Activated CD8-positive, alpha-beta memory T cell treated with anti-CD3 and anti-CD28 coated beads for 4 hours (primary cell): ENCODE measurements at regions not wholly inside any gene's neighbourhood (a gene's known extent, or its start where the extent isn't known, plus 50 kb on each side); places are given as distances from the start of the nearest gene placed in this dataset.
"Not testable (repeated sequence)": the region's sequence is repeated elsewhere in the genome, so short reads cannot be mapped to it uniquely, and the experiment has no call there.

ENCODE experiments used
- DNase-seq, 2 donors: peaks; one replicate each; pipeline ENCODE4 v3.0.0-alpha.2; 2020; ENCODE audit warnings: low read depth in 2 of 2

GRCh38 chr15:77909182-77909940 lies 168.2 kb downstream of the TBC1D2B start:
- no peak for DNase-seq

- not testable (repeated sequence) for DNase-seq
Measured at GRCh38 chr15:77908752-77909111, 168.8 kb downstream of the TBC1D2B start.

- no peak for DNase-seq
Measured at GRCh38 chr15:77907824-77908751, 169.4 kb downstream of the TBC1D2B start.

GRCh38 chr15:77906062-77906990 lies 171.2 kb downstream of the TBC1D2B start:
- DNase-seq, result not testable (repeated sequence)

GRCh38 chr15:77905301-77905920 lies 172.1 kb downstream of the TBC1D2B start:
- DNase-seq, result no peak

- DNase-seq, result no peak
Measured at GRCh38 chr15:77904901-77905300, 172.6 kb downstream of the TBC1D2B start.

GRCh38 chr15:77904436-77904821 lies 173.1 kb downstream of the TBC1D2B start:
- no peak for DNase-seq

- DNase-seq, result not testable (repeated sequence)
Measured at GRCh38 chr15:77903761-77904435, 173.6 kb downstream of the TBC1D2B start.

- DNase-seq, result not testable (repeated sequence)
Measured at GRCh38 chr15:77902921-77903760, 174.4 kb downstream of the TBC1D2B start.

GRCh38 chr15:77901921-77902750 lies 175.4 kb downstream of the TBC1D2B start:
- no peak for DNase-seq

- no peak for DNase-seq
Measured at GRCh38 chr15:77901251-77901881, 176.1 kb downstream of the TBC1D2B start.

- not testable (repeated sequence) for DNase-seq
Measured at GRCh38 chr15:77900331-77900963, 177.1 kb downstream of the TBC1D2B start.

GRCh38 chr15:77899776-77900175 lies 177.7 kb downstream of the TBC1D2B start:
- DNase-seq, result not testable (repeated sequence)

GRCh38 chr15:77898811-77899730 lies 178.4 kb downstream of the TBC1D2B start:
- DNase-seq, result no peak

GRCh38 chr15:77897896-77898406 lies 179.6 kb downstream of the TBC1D2B start:
- no peak for DNase-seq

- not testable (repeated sequence) for DNase-seq
Measured at GRCh38 chr15:77897113-77897895, 180.2 kb downstream of the TBC1D2B start.
